SIG-M5 treated with dmso at 0.1 percent for 504 hours (cell line): ENCODE measurements at regions not wholly inside any gene's neighbourhood (a gene's known extent, or its start where the extent isn't known, plus 50 kb on each side); places are given as distances from the start of the nearest gene placed in this dataset.
"Not testable (repeated sequence)": the region's sequence is repeated elsewhere in the genome, so short reads cannot be mapped to it uniquely, and the experiment has no call there.

Experiments used
- DNase-seq: peaks from one replicate; lab custom pipeline; 2025; ENCODE audit not compliant: unreplicated experiment; lab: John Stamatoyannopoulos, UW

DNA sequence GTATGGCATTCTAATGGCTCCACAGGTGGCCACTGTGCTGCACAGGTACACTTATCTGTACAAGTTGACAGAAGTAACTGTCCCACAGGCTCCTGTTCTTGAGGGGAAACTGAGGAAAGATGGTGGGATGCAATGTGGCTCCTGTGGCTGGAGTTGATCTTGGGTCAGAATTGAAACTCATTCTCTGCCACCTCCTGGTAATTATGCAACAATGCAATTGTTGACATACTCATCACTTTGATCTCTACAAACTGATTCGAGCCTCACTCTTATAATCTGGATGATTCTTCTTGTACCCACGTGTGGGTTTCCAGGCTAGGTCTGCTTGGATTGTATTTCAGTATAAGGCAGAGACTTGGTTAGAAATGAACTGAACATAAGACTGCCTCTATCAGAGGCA lies 148.8 kb downstream of the CCNG2 start:
- no peak for DNase-seq

DNA sequence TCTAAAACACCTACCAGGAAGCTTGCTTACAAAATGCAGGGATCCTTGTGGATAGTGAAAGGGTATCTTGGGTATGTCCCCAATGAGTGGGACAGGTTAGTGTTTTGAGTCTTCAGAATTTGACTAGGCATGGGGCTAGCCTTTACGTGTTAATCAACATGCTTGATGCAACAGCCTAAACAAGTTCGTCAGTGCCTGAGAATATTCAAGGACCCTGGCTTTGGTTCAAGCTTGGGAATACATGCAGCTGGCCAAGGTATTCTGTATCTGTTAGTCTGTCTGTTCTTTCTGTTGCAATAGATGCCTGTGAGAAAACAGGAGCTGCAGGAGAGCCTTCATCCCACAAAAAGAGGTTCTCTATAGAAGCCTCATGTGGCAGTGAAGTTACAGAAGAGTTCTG lies 149.5 kb downstream of the CCNG2 start:
- DNase-seq, result no peak

DNA sequence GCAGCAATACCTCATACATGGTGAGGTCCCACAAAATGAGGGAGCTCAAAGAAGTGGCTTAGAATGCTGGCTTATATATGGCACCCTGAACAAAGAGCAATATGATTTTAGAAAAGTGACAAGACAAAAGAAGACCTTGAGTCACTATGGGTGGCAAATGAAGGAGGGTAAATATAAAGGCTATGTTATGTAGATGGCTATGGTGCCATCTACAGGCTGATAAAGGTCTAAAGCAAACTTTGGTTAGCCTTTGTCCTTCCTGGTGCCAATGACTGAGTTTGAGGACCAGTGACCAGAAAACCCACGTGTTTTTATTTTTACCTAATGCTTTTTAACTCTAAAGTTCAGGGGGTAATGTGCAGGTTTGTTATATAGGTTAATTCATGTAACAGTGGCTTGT lies 151.8 kb downstream of the CCNG2 start:
- peak; percentile 47 for DNase-seq

DNA sequence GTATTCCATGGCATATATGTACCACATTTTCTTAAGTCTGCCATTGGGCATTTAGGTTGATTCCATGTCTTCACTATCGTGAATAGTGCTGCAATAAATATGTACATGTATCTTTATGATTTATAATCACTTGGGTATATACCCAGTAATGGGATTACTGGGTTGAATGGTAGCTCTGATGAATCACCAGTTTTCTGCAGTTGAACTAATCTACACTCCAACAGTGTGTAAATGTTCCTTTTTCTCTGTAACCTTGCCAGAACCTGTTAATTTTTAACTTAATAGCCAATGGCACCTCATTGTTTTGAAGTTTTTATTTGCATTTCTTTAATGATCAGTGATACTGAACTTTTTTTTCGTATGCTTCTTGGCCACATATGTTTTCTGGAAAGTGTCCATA lies 152.5 kb downstream of the CCNG2 start:
- DNase-seq, result no peak

DNA sequence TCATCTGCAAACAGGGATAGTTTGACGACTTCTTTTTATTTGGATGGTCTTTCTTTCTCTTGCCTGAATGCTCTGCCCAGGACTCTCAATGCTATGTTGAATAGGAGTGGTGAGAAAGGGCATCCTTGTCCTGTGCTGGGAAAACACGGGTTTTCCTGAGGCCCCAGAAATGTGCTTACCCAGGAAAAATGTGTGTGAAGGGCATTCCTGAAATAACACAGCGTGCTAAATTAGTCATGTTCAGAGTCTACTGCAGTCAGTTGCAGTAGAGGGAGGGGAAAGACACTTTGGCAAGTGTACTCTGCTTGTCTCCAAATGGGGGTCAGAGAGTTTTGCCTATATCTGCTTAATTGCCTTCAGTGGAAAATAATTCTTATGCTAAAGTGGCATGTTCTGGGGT lies 153.9 kb downstream of the CCNG2 start:
- no peak for DNase-seq

DNA sequence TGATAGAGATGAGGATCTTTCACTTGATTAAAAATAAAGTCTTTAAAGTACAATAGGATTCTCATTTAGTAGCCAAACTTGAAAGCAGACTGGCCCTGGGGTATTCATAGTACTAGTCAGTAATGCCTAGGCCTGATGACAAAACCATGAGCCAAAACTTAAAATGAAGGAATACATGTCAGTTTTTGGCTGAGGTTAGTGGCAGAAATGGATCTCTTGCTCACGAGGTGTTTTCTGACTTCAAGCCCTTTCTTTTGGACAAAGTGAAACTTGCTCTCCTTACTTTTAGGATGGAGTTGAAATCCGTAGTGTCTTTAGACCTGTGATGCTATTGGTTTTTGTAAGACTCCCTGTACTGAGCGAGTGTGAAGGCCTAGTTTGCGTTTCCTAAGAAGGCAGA lies 157.7 kb downstream of the CCNG2 start:
- DNase-seq, result no peak

DNA sequence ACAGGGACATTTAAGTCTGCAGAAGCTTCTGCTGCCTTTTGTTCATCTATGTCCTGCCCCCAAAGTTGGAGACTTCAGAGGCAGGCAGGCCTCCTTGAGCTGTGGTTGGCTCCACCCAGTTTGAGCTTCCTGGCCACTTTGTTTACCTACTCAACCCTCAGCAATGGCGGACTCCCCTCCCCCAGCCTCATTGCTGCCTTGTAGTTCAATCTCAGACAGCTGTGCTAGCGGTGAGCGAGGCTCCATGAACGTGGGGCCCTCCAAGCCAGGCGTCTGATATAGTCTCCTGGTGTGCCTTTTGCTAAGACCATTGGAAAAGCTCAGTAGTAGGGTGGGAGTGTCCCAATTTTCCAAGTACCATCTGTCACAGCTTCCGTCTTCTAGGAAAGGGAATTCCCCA lies 170.1 kb downstream of the CCNG2 start:
- no peak for DNase-seq

DNA sequence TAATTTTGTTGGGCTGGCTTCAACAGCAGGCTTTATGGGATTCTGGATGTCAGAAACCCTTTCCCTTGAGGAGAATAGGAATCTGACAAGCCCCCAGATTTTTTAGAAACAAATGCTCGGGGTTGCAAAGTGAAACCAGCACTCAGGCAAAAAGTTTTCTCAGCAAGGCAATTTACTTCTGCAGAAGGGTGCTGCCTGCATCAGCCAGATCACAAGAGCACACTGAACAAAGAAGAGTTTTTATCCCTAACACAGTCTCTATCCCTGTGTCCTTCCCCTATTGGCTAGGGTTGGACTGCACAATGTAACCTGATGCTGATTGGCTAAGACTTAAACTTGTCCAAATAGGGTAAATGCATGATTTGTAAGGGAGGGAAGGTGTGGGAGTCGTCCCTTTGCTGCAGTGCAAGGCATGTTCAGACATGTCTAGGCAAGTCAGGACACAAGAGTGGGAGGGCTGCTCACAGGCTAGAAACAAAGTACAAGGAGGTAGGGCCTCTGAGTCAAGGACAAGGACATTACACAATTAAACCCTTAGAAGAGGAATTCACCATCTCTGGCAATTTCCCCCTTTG lies 175.8 kb downstream of the CCNG2 start:
- no peak for DNase-seq

DNA sequence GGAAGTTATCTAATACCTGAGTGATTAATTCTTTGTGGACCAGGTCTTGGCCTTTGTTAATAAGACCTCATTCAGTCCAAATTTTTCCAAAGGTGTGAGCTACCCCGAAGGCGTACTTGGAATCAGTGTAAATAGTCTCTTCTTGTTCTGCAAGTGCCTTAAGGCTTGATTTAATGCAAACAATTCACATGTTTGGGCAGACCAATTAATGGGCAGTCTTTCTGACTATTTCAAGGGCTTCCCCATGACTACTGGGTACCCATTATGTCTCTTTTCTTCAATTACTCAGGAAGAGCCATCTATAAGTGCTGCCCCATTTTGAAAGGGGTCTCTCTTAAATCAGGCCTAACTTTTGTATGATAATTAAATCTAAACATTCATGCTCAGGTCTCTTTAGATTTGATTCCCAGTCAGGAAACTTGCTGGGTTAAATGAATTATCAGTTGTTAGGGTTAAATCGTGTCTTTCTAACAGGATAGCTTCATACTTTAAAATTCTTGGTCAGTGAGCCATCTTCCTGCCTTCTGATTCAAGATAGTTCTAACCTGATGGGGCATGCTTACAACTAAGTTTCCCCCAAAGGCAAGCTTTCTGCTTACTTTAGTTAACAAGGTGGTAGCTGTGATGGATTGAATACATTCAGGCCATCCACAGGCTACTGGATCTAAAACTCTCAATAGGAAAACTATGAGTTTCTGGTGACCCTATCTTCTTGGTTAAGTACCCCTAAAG lies 179.6 kb downstream of the CCNG2 start:
- DNase-seq, result no peak

DNA sequence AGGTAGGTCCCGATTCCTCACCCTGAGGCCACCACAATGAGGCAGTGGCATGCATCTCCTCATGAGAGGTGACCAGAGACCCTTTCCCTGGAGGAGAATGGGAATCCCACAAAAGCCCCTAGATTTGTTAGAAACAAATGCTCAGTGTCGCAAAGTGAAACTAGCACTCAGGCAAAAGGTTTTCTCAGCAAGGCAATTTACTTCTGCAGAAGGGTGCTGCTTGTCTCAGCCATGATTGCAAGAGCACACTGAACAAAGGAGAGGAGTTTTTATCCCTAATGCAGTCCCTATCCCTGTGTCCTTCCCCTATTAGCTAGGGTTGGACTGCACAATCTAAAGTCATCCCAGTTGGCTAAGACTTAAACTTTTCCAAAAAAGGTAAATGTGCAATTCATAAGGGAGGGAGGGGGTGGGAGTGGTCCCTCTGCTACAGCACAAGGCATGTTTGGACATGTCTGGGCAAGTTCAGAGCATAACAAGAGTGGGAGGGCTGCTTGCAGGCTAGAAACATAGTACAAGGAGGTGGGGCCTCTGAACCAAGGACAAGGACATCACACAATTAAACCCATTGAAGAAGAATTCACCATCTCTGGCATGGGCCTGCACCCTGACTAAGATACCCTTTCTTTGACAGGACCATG lies 185.3 kb downstream of the CCNG2 start:
- DNase-seq, result no peak

DNA sequence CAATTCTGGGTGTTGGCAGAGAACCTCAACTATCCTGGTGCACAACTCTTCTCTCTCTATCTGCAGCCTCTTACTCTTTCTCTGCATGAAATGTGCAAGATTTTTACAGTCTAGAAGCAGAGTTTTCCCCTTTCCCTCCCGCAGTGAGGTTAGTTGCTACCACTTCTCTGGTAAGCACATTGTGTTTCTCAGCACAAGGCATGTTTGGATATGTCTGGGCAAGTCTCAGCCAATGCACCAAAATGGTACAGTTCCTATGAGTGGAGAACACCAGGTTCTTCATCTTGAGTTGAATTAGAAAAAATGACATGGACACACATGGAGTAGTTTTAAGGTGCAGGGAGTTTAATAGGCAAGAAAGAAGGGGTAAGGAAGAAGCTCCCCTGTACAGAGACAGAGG lies 187.0 kb downstream of the CCNG2 start:
- no peak for DNase-seq

DNA sequence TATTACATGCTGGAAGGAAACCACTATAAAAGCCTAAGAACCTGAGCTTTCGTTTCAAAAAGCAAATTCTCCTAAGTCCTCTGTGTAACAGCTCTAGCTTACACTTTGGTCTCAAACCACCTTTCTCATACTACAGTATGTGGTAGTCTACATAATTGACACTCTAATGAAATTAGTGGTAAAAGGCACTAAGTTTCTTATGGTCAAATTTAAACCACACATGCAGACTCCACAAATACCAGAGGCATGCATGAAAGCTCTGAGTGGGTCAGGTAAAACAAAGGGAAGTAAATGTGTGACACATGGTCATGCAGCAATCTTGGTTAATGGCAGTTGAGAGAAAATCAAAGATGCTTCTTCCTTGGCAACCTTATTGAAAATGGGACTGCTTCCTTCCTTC lies 187.8 kb downstream of the CCNG2 start:
- no peak for DNase-seq

DNA sequence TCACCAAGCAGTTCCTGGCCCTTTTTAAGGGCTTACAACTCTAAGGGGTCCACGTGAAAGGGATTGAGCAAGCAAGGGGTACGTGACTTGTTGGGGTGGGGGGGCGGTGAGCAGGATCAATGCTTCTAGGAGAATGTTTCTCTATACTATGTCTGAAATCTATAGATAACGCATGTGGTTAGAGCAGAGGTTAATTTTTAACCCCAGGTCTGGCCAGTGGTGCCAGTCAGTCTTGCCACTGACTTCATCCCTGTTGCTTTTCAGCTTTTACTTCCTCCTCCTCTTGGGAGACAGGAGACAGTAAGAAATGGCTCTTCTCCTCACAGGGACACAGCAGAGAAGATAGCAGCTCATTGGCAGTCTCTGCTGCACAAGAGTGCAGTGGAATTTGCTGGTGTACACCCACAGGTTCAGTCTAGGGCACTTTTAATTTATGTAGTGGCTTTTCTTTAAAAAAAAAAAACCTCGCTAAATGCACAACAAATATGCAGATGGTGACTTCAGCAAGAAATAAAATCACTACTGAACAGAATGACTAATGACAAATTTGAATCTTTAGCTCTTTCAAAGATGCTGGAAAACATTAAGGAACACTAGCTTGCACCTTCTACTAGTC lies 190.5 kb downstream of the CCNG2 start:
- DNase-seq, result no peak

DNA sequence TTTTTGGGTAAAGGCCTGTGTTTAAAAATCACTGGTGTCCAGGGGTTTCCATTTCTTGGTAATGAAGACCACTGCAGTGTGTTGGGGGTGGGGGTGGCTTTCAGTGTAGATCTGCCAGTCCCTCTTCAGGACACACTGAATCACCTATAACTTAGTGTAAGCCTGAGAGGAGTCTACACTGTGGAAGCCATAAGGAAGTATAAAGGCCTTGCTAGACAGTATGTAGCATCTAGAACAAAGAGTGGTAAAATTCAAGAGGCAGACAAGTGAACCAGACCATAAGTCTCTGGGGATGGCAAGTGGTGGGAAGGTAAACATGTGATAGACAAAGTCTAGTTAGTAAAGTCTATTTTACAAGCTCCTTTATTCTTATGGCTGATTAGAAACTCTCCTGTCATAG lies 191.8 kb downstream of the CCNG2 start:
- DNase-seq, result no peak

DNA sequence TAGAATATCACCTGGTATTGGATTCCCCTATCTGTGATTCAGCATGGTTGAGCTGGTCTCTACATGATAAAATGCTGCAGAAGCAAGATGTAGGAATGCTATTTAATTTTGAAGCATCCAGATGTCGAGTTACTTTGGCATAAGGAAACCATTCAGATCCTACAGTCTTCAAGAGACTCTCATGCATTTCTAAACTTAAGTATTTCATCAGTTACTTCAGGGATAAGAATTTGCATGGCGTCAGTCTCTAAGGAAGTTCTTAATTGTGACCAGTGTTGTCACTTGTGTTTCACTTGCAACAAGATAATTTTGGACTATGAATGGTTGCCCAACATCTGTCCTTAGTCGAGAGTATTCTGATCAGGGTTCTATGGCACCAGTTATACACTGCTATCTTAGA lies 192.4 kb downstream of the CCNG2 start:
- no peak for DNase-seq

DNA sequence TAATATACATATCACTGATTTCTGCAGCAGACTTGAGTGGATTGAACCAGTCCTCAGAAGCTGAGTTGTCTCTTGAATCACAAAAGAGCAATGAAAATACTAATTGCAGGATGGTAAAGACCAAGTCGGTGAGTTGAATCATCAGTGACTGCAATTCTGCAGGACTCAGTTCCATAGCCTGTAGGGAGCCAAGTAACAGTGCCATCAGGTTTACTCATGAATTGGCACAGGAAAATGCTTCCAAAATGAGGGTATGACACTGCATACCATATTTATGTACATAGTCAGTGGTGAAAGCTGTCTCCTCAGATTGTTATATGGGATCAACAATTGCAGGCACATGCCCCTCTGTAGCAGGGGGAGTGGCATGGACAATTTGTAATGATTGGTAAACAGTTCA lies 192.8 kb downstream of the CCNG2 start:
- no peak for DNase-seq

DNA sequence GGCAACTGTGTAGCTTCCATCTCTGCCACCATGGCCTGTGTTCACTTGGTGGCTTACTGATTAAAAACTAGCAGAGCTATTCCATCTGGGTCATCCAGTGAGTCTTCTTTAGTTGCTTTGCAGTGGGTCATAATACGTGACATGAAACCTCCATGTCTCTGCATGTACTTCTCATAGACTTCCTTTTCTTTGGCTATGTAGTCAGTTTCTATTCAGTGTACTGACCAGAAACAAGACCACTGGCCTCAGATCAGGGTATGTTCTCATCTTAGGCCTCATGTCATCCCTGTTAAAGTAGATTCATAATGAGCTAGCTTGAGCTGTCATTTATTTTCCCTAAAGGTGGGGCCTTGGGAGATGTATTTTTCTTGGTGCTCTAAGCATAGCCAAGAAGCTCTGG lies 195.2 kb downstream of the CCNG2 start:
- no peak for DNase-seq

DNA sequence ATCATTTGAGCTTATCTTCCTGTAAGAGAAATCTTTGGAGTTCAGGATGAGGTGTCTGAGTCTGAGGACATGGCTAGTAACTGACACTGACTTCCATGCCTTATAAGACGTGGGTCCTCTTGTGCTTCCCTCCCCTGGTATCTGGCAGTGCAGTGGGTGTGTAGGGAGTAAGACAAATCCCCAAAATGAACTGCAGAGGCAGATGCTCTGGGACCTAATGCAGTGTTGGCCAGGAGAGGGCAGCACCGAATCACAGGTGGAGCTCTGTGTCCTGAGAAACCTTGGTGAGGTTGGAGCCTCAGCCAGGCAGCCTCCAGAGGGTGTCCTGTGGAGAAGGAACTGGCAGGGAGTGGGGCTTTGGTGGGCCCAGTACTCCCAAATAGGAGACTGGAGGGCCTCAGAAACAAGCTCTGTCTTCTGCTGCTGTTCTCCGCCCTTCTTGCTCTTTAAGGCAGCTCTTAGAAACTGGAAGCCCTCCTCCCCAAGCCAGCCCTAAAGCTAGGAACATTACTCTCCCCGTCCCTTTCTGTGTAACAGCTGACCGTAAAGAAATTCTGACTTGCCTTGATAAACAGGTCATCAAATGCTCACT lies 196.8 kb downstream of the CCNG2 start:
- DNase-seq, result not testable (repeated sequence)

DNA sequence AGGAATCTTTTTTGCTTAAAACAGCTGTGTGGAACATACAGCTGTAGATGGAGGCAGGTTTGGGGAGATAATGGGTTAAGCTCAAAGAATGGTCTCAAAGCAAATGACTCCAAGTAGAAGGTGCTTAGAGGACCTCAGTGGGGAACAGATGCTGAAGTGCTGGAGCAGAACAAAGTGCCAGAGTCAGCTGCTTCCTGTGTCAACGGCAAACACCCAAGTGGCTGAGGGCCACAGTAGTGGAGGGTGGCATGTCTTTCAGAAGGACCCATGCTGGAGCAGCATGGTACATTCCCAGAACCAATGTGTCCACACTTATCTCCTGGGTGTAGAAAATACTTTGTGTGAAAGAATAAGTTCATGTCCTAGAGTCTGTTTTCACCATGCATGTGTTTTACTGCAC lies 197.5 kb downstream of the CCNG2 start:
- no peak for DNase-seq

DNA sequence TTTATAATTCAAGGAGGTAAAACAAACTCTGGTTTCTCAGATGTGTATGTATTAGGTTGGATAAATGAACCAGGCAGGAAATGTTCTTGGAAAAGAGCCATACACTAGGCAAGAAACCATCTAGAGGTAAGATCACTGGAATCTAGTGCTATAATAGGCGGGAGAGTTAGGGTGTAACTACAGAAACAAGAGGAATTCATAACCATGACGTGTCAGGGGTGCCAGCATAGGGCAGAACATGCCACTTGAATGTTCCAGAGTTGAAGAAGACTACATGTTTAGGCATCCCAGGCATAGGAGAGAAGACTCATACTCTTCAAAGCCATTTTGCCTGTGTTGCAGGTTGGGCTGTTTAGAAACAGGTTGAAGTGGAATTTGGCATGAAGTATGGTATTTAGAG lies 198.7 kb downstream of the CCNG2 start:
- no peak for DNase-seq

DNA sequence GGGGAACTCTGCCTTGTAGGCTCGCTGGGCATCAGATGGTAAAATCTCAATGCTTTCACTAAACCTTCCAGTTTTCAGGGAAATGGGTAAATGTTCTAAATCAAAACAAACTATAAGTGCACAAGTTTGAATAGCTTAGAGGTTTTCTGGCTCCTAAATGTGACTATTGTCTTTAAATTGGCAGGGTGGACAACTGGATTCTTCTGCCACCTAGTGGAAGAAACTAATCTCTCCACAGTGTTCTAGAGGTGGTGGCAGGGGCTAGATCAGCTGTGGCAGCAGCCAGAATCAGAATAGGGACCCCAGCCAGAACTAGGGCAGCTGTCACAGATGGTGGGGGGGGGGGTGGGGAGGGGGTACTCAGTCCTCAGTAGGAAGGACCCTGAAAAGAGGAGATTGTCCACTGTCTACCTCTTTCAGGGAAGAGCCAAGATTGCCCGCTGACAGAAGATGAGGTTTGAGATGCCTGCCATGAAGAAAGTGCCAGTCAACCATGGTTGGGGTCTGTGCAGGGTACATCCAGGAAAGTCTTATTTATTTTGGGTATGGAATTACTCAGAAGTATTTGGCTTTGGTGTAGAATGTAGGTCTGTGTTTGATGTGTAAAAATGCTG lies 201.4 kb downstream of the CCNG2 start:
- DNase-seq, result peak; percentile 26
